ENCODE measurements at regions not wholly inside any gene's neighbourhood (a gene's known extent, or its start where the extent isn't known, plus 50 kb on each side); places are given as distances from the start of the nearest gene placed in this dataset.

GRCh38 chr10:83312570-83312969 lies 826.7 kb upstream of the GHITM start:
- Histone ChIP-seq H3K36me3 (no peaks in the 10 kb centered on the region), H3K9me3 (peaks cover 0 to 9% (median 3%) of the 10 kb centered on the region in 4 donors), H3K27me3 (no peaks in the 10 kb centered on the region), H3K4me1 (no peaks in the 10 kb centered on the region), H3K4me3 (no peak overlapping the region), H3K27ac (no peak overlapping the region)
- intact Hi-C loops (cut with DNase I; ENCODE audit: low total_unique reads), result no loop called here
- TF ChIP-seq CTCF (IDR thresholded peaks at IDR 0.05) (no peak), POLR2A (IDR thresholded peaks at IDR 0.05) (no peak), POLR2AphosphoS5 (IDR thresholded peaks at IDR 0.05) (no peak), EP300 (IDR thresholded peaks at IDR 0.05) (no peak)
- WGBS, 5 donors, result 82 to 93% (median 86%) methylated on average over 3 of the region's 3 CpGs
- DNase-seq, result no peak

GRCh38 chr10:83332690-83333089 lies 806.6 kb upstream of the GHITM start:
- no peak for DNase-seq
- intact Hi-C loops (cut with DNase I; ENCODE audit: low total_unique reads), result no loop called here
- H3K27ac ChIP-seq, result no peak overlapping the region
- H3K36me3 ChIP-seq, result no peaks in the 10 kb centered on the region
- H3K4me3 ChIP-seq, result no peak overlapping the region
- H3K9me3 ChIP-seq, result no peaks in the 10 kb centered on the region
- TF ChIP-seq EP300 (IDR thresholded peaks at IDR 0.05) (no peak), POLR2AphosphoS5 (IDR thresholded peaks at IDR 0.05) (no peak), CTCF (IDR thresholded peaks at IDR 0.05) (no peak), POLR2A (IDR thresholded peaks at IDR 0.05) (no peak)
- 59 to 74% (median 71%) methylated on average over 1 of the region's 1 CpG for WGBS, 5 donors
- H3K27me3 ChIP-seq, result no peaks in the 10 kb centered on the region
- H3K4me1 ChIP-seq, result no peaks in the 10 kb centered on the region

GRCh38 chr10:83333566-83333965 lies 805.7 kb upstream of the GHITM start:
- Histone ChIP-seq H3K4me3 (no peak overlapping the region), H3K36me3 (no peaks in the 10 kb centered on the region), H3K27me3 (no peaks in the 10 kb centered on the region), H3K4me1 (no peaks in the 10 kb centered on the region), H3K27ac (no peak overlapping the region), H3K9me3 (no peaks in the 10 kb centered on the region)
- intact Hi-C loops (cut with DNase I; ENCODE audit: low total_unique reads), result no loop called here
- DNase-seq, result no peak
- TF ChIP-seq POLR2AphosphoS5 (IDR thresholded peaks at IDR 0.05) (no peak), EP300 (IDR thresholded peaks at IDR 0.05) (no peak), CTCF (IDR thresholded peaks at IDR 0.05) (no peak), POLR2A (IDR thresholded peaks at IDR 0.05) (no peak)

- H3K4me3 ChIP-seq, result no peak overlapping the region
- no peaks in the 10 kb centered on the region for H3K36me3 ChIP-seq
- intact Hi-C loops (cut with DNase I; ENCODE audit: low total_unique reads), result no loop called here
- H3K27me3 ChIP-seq, result no peaks in the 10 kb centered on the region
- H3K4me1 ChIP-seq, result no peaks in the 10 kb centered on the region
- no peak for TF ChIP-seq EP300 (IDR thresholded peaks at IDR 0.05)
- TF ChIP-seq POLR2AphosphoS5 (IDR thresholded peaks at IDR 0.05), result no peak
- no peak for TF ChIP-seq CTCF (IDR thresholded peaks at IDR 0.05)
- DNase-seq, result no peak
- peaks cover 0 to 8% (median 0%) of the 10 kb centered on the region in 4 donors for H3K9me3 ChIP-seq
- no peak overlapping the region for H3K27ac ChIP-seq
Measured at GRCh38 chr10:83343676-83344075, 795.6 kb upstream of the GHITM start.
